ENCODE measurements at regions not wholly inside any gene's neighbourhood (a gene's known extent, or its start where the extent isn't known, plus 50 kb on each side); places are given as distances from the start of the nearest gene placed in this dataset.

DNA sequence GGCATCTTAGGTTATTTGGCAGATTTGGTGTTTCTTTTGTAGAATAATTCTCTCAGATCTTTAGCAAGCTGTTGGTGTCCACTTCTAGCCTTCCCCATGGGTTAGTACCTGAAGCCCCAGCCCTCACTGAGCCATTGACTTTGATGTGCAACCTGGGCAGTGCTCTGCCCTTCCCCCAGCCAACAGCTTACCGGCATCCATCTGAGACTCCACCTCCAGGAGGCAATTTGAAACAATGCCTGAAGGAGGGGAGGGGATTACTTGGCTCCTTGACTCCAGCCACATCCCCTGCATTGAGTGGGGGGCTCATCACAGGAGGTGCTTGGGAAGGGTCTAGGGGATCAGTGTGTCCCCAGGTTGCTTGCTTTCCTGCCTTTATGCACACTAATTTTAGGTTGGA is 114.8 kb downstream of the TRIM29 start:
- Histone ChIP-seq H3K27ac (ENCODE audit: low read length) (no peak overlapping the region), H3K9me3 (ENCODE audit: control insufficient read depth in 1 of 2, low read length in 2 of 2) (no peaks in the 10 kb centered on the region), H3K4me3 (ENCODE audit: low read depth in 1 of 2, low read length in 2 of 2) (no peak overlapping the region), H3K36me3 (ENCODE audit: control insufficient read depth in 1 of 2, insufficient read depth in 2 of 2, low read length in 2 of 2) (no peaks in the 10 kb centered on the region), H3K27me3 (ENCODE audit: low read depth, low read length) (no peaks in the 10 kb centered on the region), H3K4me1 (ENCODE audit: control insufficient read depth in 1 of 2, insufficient read depth in 2 of 2, low read length in 2 of 2) (no peaks in the 10 kb centered on the region)

DNA sequence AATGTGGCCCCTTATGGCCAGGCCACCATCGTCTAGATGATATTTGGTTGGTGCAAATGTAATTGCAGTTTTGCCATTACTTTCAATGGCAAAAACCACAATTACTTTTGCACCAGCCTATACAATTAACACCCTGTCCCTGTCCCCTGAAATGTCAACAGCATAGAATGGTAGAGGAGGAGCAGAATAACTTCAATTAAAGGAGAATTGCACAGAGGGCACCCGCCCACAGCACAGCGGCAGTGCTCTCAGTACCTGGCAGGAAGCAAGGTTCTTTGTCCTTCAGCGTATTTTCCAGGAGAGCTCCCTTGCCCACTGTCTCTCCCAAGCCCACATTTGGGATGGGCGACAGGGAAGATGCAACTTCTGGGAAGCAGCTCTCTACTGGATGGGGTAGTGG is 115.3 kb downstream of the TRIM29 start:
- Histone ChIP-seq H3K27ac (ENCODE audit: low read length) (no peak overlapping the region), H3K4me3 (ENCODE audit: low read depth in 1 of 2, low read length in 2 of 2) (no peak overlapping the region), H3K9me3 (ENCODE audit: control insufficient read depth in 1 of 2, low read length in 2 of 2) (no peaks in the 10 kb centered on the region), H3K36me3 (ENCODE audit: control insufficient read depth in 1 of 2, insufficient read depth in 2 of 2, low read length in 2 of 2) (no peaks in the 10 kb centered on the region), H3K4me1 (ENCODE audit: control insufficient read depth in 1 of 2, insufficient read depth in 2 of 2, low read length in 2 of 2) (no peaks in the 10 kb centered on the region), H3K27me3 (ENCODE audit: low read depth, low read length) (no peaks in the 10 kb centered on the region)

DNA sequence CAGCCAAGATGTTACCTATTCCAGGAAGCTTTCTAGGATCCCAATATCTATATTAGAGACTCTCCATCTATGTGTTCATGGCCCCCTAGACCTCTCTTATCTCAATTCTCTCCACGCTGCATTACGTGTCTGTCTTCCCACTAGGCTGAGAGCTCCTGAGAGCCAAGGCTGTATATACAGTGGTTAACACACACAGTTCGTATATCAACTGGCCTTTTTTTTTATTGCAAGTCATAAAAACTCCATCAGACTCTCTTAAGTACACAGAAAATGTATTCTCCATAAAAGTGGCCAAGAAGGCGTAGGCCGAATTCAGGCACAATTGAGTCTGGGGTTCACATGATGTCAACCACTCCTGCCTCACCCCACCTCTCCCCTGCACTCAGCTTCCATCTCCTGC is 115.9 kb downstream of the TRIM29 start:
- no peaks in the 10 kb centered on the region for H3K27me3 ChIP-seq (ENCODE audit: low read depth, low read length)
- H3K36me3 ChIP-seq (ENCODE audit: control insufficient read depth in 1 of 2, insufficient read depth in 2 of 2, low read length in 2 of 2) = no peaks in the 10 kb centered on the region
- H3K27ac ChIP-seq (ENCODE audit: low read length) = no peak overlapping the region
- no peaks in the 10 kb centered on the region for H3K4me1 ChIP-seq (ENCODE audit: control insufficient read depth in 1 of 2, insufficient read depth in 2 of 2, low read length in 2 of 2)
- H3K9me3 ChIP-seq (ENCODE audit: control insufficient read depth in 1 of 2, low read length in 2 of 2) = no peaks in the 10 kb centered on the region
- H3K4me3 ChIP-seq (ENCODE audit: low read depth in 1 of 2, low read length in 2 of 2) = no peak overlapping the region

DNA sequence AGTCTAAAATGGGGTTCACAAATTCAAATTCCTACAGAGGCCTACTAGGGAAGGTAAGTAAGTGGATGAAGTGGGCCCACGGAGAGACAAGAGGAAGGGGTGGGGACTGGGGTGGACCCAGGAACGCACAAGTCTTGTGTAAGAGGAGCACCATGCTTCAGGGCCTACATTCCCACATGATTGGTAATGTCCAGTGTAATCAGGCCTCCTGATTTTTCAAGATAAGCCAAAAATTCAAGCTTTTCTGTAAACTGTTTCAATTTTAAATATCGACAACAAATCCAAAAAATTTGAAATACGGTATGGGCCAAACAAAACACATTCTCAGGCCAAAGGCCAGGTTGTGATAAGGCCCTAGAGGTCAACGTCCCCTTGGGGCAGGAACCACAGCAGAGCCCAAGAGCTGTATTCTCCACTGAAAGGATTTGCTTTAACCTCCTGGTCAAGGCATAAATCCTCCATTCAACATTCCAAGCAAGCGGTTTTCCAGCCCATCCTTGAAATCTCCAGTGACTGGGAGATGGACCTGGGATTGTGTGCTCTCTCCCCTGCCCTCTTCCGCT is 116.4 kb downstream of the TRIM29 start:
- H3K9me3 ChIP-seq (ENCODE audit: control insufficient read depth in 1 of 2, low read length in 2 of 2) = no peaks in the 10 kb centered on the region
- no peaks in the 10 kb centered on the region for H3K36me3 ChIP-seq (ENCODE audit: control insufficient read depth in 1 of 2, insufficient read depth in 2 of 2, low read length in 2 of 2)
- no peaks in the 10 kb centered on the region for H3K4me1 ChIP-seq (ENCODE audit: control insufficient read depth in 1 of 2, insufficient read depth in 2 of 2, low read length in 2 of 2)
- no peaks in the 10 kb centered on the region for H3K27me3 ChIP-seq (ENCODE audit: low read depth, low read length)
- H3K27ac ChIP-seq (ENCODE audit: low read length) = no peak overlapping the region
- no peak overlapping the region for H3K4me3 ChIP-seq (ENCODE audit: low read depth in 1 of 2, low read length in 2 of 2)

DNA sequence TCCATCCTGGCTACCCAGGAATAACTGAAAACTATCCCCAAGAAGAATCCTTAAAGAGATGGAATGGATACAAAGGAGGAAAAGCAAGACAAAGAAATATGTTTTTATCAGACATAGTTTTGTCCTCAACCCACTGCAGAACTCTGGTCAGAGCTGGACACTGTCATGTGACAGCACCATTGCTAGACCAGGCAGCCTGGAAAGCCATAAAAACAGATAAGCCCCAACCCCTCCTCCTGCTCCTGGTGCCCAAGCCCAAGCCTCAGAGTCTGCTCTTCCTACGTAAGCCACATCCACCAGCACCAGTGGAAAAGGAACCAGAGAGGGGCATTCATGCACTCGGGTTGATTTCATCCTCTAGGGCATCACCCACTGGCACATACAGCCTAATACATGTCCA is 116.9 kb downstream of the TRIM29 start:
- no peaks in the 10 kb centered on the region for H3K9me3 ChIP-seq (ENCODE audit: control insufficient read depth in 1 of 2, low read length in 2 of 2)
- H3K36me3 ChIP-seq (ENCODE audit: control insufficient read depth in 1 of 2, insufficient read depth in 2 of 2, low read length in 2 of 2) = no peaks in the 10 kb centered on the region
- no peak overlapping the region for H3K4me3 ChIP-seq (ENCODE audit: low read depth in 1 of 2, low read length in 2 of 2)
- no peaks in the 10 kb centered on the region for H3K4me1 ChIP-seq (ENCODE audit: control insufficient read depth in 1 of 2, insufficient read depth in 2 of 2, low read length in 2 of 2)
- no peaks in the 10 kb centered on the region for H3K27me3 ChIP-seq (ENCODE audit: low read depth, low read length)
- H3K27ac ChIP-seq (ENCODE audit: low read length) = no peak overlapping the region

DNA sequence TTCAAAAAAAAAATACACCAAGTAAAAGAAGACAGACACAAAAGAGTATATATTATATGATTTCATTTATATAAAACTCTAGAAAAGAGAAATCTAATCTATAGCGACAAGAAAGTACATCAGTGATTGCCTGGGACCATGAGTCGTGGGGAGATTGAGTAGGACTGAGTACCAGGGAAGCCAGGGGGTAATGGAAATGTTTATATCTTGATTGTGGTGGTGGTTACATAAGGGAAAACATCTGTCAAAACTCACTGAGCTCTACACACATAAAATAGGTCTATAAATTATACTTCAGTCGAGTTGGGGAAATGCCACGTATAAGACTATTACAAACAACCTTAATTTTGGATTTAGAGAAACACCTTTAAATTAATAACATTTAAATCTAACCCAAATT is 117.4 kb downstream of the TRIM29 start:
- Histone ChIP-seq H3K27ac (ENCODE audit: low read length) (no peak overlapping the region), H3K4me1 (ENCODE audit: control insufficient read depth in 1 of 2, insufficient read depth in 2 of 2, low read length in 2 of 2) (no peaks in the 10 kb centered on the region), H3K9me3 (ENCODE audit: control insufficient read depth in 1 of 2, low read length in 2 of 2) (no peaks in the 10 kb centered on the region), H3K27me3 (ENCODE audit: low read depth, low read length) (no peaks in the 10 kb centered on the region), H3K4me3 (ENCODE audit: low read depth in 1 of 2, low read length in 2 of 2) (no peak overlapping the region), H3K36me3 (ENCODE audit: control insufficient read depth in 1 of 2, insufficient read depth in 2 of 2, low read length in 2 of 2) (no peaks in the 10 kb centered on the region)

DNA sequence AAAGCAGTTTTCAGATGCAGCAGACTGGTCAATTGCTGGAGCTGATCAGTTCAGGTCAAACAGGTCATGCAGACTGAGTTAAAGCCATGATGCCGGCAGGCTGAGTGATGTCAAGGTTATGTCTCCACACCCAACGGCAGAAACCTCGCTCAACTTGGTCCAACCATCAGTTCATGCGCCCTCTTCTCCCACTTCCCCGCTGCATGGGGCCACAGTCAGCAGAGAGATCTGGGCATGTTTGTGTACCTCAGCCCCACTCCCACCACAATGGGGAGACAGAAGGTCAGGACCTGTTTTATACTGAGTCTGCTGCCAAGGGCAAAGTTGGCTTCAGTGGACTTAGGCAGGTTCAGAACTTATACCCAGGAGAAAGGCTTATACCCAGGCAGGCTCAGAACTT is 118.7 kb downstream of the TRIM29 start:
- Histone ChIP-seq H3K27me3 (ENCODE audit: low read depth, low read length) (no peaks in the 10 kb centered on the region), H3K4me1 (ENCODE audit: control insufficient read depth in 1 of 2, insufficient read depth in 2 of 2, low read length in 2 of 2) (no peaks in the 10 kb centered on the region), H3K4me3 (ENCODE audit: low read depth in 1 of 2, low read length in 2 of 2) (no peak overlapping the region), H3K36me3 (ENCODE audit: control insufficient read depth in 1 of 2, insufficient read depth in 2 of 2, low read length in 2 of 2) (no peaks in the 10 kb centered on the region), H3K9me3 (ENCODE audit: control insufficient read depth in 1 of 2, low read length in 2 of 2) (no peaks in the 10 kb centered on the region), H3K27ac (ENCODE audit: low read length) (no peak overlapping the region)

DNA sequence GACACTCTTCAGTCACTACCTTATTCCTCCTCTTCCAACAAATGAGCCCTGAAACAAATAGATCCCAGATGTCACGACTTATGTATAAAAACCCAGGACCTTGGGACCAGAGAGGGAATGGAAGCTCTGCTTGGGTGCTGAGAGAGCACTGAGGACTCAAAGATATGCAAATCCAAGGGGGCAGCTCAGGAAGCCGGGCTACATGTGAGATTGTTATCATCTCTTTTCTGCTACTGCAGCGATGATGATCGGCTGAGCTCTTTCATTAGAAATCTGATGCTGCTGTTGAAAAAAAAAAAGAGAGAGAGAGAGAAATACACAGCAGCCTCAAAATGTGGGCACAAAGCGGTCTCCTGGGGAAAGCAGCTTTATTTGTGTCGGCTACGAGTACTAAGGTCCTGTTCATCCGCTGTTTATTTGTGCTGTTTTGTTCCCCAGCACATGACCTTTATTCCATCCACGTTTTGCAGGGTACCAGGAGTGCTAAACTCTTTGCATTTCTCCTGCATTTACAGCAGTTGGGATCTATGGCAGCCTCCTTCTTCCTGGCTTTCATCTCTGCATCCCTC is 120.2 kb downstream of the TRIM29 start:
- Histone ChIP-seq H3K27me3 (ENCODE audit: low read depth, low read length) (no peaks in the 10 kb centered on the region), H3K36me3 (ENCODE audit: control insufficient read depth in 1 of 2, insufficient read depth in 2 of 2, low read length in 2 of 2) (no peaks in the 10 kb centered on the region), H3K4me1 (ENCODE audit: control insufficient read depth in 1 of 2, insufficient read depth in 2 of 2, low read length in 2 of 2) (no peaks in the 10 kb centered on the region), H3K27ac (ENCODE audit: low read length) (no peak overlapping the region), H3K9me3 (ENCODE audit: control insufficient read depth in 1 of 2, low read length in 2 of 2) (no peaks in the 10 kb centered on the region), H3K4me3 (ENCODE audit: low read depth in 1 of 2, low read length in 2 of 2) (no peak overlapping the region)

DNA sequence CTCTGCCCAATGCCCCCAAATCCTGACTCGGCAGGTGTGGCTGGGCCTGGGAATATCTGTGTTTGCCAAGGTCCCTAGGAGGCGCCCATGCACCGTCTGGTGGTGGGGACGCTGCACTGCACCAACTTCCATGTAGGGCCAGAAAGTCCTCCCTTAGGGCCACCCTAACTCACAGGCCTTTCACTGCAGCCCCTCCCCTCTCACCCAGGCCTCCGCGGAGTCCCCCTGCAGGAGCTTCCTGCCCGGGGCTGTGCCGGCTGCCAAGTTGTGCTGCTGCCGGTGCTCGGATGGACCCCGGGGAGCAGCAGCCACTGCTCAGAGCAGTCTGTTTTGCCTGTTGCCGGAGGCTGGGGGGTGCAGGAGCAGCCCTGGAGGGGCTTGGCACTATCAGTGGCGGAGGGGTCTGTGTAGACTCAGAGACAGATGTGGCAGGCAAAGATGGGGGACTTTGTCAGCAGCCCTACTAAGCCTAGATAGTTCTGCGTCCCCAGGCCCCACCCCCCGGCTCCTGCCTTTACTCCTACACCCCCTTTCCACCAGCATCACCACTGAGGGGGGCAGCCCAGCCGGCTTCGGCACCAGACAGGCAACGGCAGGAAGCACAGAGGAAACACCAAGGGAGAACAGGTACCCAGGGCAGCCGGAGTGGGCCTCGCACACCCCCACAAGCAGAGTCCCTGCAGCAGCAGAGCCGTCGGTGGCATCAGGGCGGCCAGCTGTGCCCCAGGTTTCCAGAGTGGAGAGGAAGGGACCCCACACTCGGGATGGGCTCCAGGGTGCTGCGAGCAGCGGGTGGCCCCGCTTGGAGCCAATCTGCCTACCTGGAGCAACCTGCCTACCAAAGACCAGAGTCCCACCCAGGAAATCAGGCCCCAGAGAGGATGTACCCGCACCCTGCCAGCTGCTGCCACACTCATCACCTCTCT is 124.3 kb downstream of the TRIM29 start:
- H3K4me3 ChIP-seq (ENCODE audit: low read depth in 1 of 2, low read length in 2 of 2) = no peak overlapping the region
- H3K9me3 ChIP-seq (ENCODE audit: control insufficient read depth in 1 of 2, low read length in 2 of 2) = no peaks in the 10 kb centered on the region
- no peak overlapping the region for H3K27ac ChIP-seq (ENCODE audit: low read length)
- H3K36me3 ChIP-seq (ENCODE audit: control insufficient read depth in 1 of 2, insufficient read depth in 2 of 2, low read length in 2 of 2) = no peaks in the 10 kb centered on the region
- no peaks in the 10 kb centered on the region for H3K4me1 ChIP-seq (ENCODE audit: control insufficient read depth in 1 of 2, insufficient read depth in 2 of 2, low read length in 2 of 2)
- no peaks in the 10 kb centered on the region for H3K27me3 ChIP-seq (ENCODE audit: low read depth, low read length)

DNA sequence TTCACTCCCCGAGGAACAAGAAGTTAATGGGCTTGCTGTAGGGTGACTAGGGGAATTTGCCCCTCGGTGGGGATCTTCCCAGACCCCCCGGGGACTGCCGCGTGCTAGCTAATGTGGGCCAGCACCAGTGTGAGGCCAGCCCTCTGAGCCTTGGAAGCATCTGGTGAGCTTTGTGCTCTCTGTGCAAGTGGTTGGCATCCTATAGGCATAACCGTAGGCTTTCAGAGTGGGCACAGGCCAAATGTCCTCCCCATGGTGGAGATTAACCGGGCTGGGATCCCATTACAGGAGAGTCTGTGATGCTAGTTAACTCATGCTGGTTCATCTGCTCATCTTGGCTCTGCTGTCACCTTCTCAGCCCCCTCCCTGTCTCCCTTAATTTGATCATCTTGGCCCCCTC is 125.7 kb downstream of the TRIM29 start:
- no peaks in the 10 kb centered on the region for H3K9me3 ChIP-seq (ENCODE audit: control insufficient read depth in 1 of 2, low read length in 2 of 2)
- no peak overlapping the region for H3K4me3 ChIP-seq (ENCODE audit: low read depth in 1 of 2, low read length in 2 of 2)
- no peaks in the 10 kb centered on the region for H3K36me3 ChIP-seq (ENCODE audit: control insufficient read depth in 1 of 2, insufficient read depth in 2 of 2, low read length in 2 of 2)
- no peak overlapping the region for H3K27ac ChIP-seq (ENCODE audit: low read length)
- no peaks in the 10 kb centered on the region for H3K27me3 ChIP-seq (ENCODE audit: low read depth, low read length)
- no peaks in the 10 kb centered on the region for H3K4me1 ChIP-seq (ENCODE audit: control insufficient read depth in 1 of 2, insufficient read depth in 2 of 2, low read length in 2 of 2)

DNA sequence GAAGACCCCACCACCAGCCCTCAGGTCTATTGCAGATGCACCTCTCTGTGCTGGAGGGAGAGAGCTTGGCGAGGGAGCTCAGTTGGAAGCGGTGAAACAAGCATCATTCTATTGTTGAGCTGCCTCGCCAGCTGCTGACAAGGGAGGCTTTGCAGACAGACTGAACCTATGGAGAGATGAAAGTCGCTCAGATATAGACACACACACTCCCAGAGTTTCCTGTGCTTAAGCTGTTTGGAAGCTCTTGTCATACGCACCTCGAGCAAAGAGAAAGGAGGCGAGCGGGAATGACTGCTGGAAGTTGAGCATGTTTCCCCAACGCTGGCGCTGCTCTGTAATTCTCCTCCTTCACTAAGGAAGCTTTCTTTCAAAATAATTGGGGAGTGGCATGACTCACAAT is 126.1 kb downstream of the TRIM29 start:
- no peaks in the 10 kb centered on the region for H3K9me3 ChIP-seq (ENCODE audit: control insufficient read depth in 1 of 2, low read length in 2 of 2)
- no peaks in the 10 kb centered on the region for H3K27me3 ChIP-seq (ENCODE audit: low read depth, low read length)
- no peaks in the 10 kb centered on the region for H3K4me1 ChIP-seq (ENCODE audit: control insufficient read depth in 1 of 2, insufficient read depth in 2 of 2, low read length in 2 of 2)
- H3K36me3 ChIP-seq (ENCODE audit: control insufficient read depth in 1 of 2, insufficient read depth in 2 of 2, low read length in 2 of 2) = no peaks in the 10 kb centered on the region
- H3K27ac ChIP-seq (ENCODE audit: low read length) = no peak overlapping the region
- H3K4me3 ChIP-seq (ENCODE audit: low read depth in 1 of 2, low read length in 2 of 2) = no peak overlapping the region
